ENCODE measurements at regions not wholly inside any gene's neighbourhood (a gene's known extent, or its start where the extent isn't known, plus 50 kb on each side); places are given as distances from the start of the nearest gene placed in this dataset.

DNA sequence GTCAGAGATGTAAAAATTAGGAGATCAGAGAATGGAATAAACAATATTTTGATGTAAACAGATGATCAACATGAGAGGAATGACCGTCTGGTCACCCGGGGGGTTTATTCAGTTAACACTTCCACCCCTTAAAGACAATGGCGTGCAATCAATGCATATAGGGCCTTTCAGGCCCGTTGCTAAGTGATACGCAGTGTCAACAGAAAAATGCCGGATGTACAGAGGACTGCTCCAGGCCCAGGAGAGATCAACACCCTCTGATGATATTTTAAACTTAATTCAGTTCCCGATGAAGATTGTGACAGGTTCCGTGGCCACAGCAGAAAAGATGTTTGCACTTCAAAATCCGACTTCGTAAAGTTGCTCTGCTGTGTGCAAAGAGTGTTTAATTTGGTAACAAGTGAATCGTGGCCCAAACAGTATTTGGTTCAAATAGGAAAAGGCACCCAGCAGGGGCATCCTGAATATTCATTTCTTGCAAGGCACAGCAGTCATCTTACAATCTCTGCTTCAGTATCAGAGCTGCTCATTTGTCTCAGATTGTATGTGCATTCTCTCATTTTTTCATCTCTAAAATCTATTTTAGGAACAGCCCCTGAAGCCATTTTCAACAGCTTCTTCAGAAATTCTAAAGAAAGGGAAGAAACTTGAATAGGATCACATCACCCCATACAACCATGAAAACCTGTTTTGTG is 72.6 kb downstream of the FOXB1 start:
- no peak for TF ChIP-seq TBL1XR1 (IDR thresholded peaks at IDR 0.05; ENCODE audit: low read depth, low read length)
- TF ChIP-seq RCOR1 (conservative IDR thresholded peaks at IDR 0.05; ENCODE audit: low read depth, low read length) = no peak
- no peak for TF ChIP-seq GABPA (IDR thresholded peaks at IDR 0.05; ENCODE audit: low read depth)
- no peak for TF ChIP-seq PAX5 (IDR thresholded peaks at IDR 0.05; ENCODE audit: borderline replicate concordance, low read depth, low read length)
- no peak for TF ChIP-seq STAT1 (conservative IDR thresholded peaks at IDR 0.05)
- TF ChIP-seq POLR2AphosphoS2 (IDR thresholded peaks at IDR 0.05; ENCODE audit: low read depth, low read length) = no peak
- no peak for TF ChIP-seq RB1 (IDR thresholded peaks at IDR 0.05; ENCODE audit: borderline replicate concordance)
- no peak for TF ChIP-seq MEF2B (IDR thresholded peaks at IDR 0.05; ENCODE audit: partially characterized antibody, poor library complexity, severe bottlenecking)
- ATAC-seq (no peak), DNase-seq (ENCODE audit: low read depth, low spot score) (no peak), FAIRE-seq (no peak)
- intact Hi-C loops (cut with micrococcal nuclease; ENCODE audit: unreplicated experiment) (no loop called here), in situ Hi-C loops (cut with MboI) (no loop called here)
- no peak overlapping the region for H3K4me2 ChIP-seq (ENCODE audit: control insufficient read depth, insufficient read depth)
- H3K27me3 ChIP-seq (replicated peaks in 1 of 2; ENCODE audit: control insufficient read depth in 2 of 2, insufficient read depth in 2 of 2, low read length in 1 of 2) = peaks cover 0 to 9% of the 10 kb centered on the region in 2 experiments; a peak in 1 of 4 replicates
- no peak overlapping the region for H3K27ac ChIP-seq (ENCODE audit: control insufficient read depth, insufficient read depth)
- 29% methylated on average over 11 of the region's 11 CpGs for WGBS (ENCODE audit: insufficient coverage, insufficient replicate concordance, low lambda C conversion rate, missing lambda C conversion rate)
- CTCF ChIA-PET = no interaction called here
- no peaks in the 10 kb centered on the region for H4K20me1 ChIP-seq (ENCODE audit: control insufficient read depth, insufficient read depth)
- no TSS peak for BruUV-seq (replicated peaks)
- RAD21 ChIA-PET (ENCODE audit: unreplicated experiment) = no interaction called here
- no peak overlapping the region for H3K9ac ChIP-seq (ENCODE audit: control insufficient read depth, insufficient read depth, low read length)
- no peaks in the 10 kb centered on the region for H3K79me2 ChIP-seq (ENCODE audit: control insufficient read depth, insufficient read depth, low read length)
- H3K36me3 ChIP-seq (ENCODE audit: control insufficient read depth in 2 of 2, insufficient read depth in 2 of 2, low read length in 1 of 2) = no peaks in the 10 kb centered on the region
- no peaks in the 10 kb centered on the region for H3K9me3 ChIP-seq (replicated peaks; ENCODE audit: control insufficient read depth, insufficient read depth, low read length)
- POLR2A ChIA-PET = no interaction called here
- SMC1A ChIA-PET (ENCODE audit: uncharacterized antibody, unreplicated experiment) = interaction anchor here (1.1 kb wide), 1 partner anchor 708 kb away, joined by 3 read pairs; no protein-coding TSS in a partner anchor
- H2AFZ ChIP-seq (ENCODE audit: control insufficient read depth, low read depth, low read length) = no peak overlapping the region
- H3K4me1 ChIP-seq (ENCODE audit: control insufficient read depth, insufficient read depth, low read length) = no peaks in the 10 kb centered on the region
- no peak overlapping the region for H3K4me3 ChIP-seq

All from GM12878 (cell line).